ENCODE measurements at regions not wholly inside any gene's neighbourhood (a gene's known extent, or its start where the extent isn't known, plus 50 kb on each side); places are given as distances from the start of the nearest gene placed in this dataset.

GRCh38 chr15:98504998-98505397 lies 143.3 kb upstream of the IGF1R start:
- no peak for TF ChIP-seq CHD2 (IDR thresholded peaks at IDR 0.05; ENCODE audit: low read length, partially characterized antibody)
- TF ChIP-seq CTCF (IDR thresholded peaks at IDR 0.05): no peak
- no peak for TF ChIP-seq POLR2A (IDR thresholded peaks at IDR 0.05; ENCODE audit: low read length)
- TF ChIP-seq REST (IDR thresholded peaks at IDR 0.05): no peak
- no peak for TF ChIP-seq NR3C1 (IDR thresholded peaks at IDR 0.05)
- no peak for TF ChIP-seq HMGXB4 (CRISPR knock-in tag; IDR thresholded peaks at IDR 0.05; ENCODE audit: borderline replicate concordance)
- no peak for TF ChIP-seq RFX5 (IDR thresholded peaks at IDR 0.05)
- no peak for TF ChIP-seq KDM1A (IDR thresholded peaks at IDR 0.05; ENCODE audit: low read depth)
- TF ChIP-seq JUN (IDR thresholded peaks at IDR 0.05): no peak
- no peak for TF ChIP-seq EP300 (IDR thresholded peaks at IDR 0.05)
- TF ChIP-seq ESRRA (IDR thresholded peaks at IDR 0.05; ENCODE audit: borderline replicate concordance, low read length): no peak

Data from A549 (cell line).